GM12878 (cell line): ENCODE measurements at regions not wholly inside any gene's neighbourhood (a gene's known extent, or its start where the extent isn't known, plus 50 kb on each side); places are given as distances from the start of the nearest gene placed in this dataset.

Experiments used
- ATAC-seq: fragments of 200-7000 bp; cut with Tn5 transposase; 3 replicates; pipeline ENCODE4 v1.9.1; 2020; ENCODE audit warnings: mild to moderate bottlenecking, moderate library complexity
- BruUV-seq: library from RNA; stranded (reverse); fragments of 400-500 nt; replicated peaks from 2 replicates; lab custom pipeline; 2021; lab: Mats Ljungman, UMichigan
- CTCF ChIA-PET: fragments of 300-600 bp; sonication (Branson Sonifier 250); formaldehyde crosslinking; extraction: SDS; loops from one replicate; lab custom pipeline; 2021; ENCODE audit warnings: inconsistent platforms; lab: Yijun Ruan, JAX
- POLR2A ChIA-PET: fragments of 350-600 bp; formaldehyde crosslinking; extraction: SDS; loops from one replicate; lab custom pipeline; 2021; ENCODE audit warnings: inconsistent platforms; lab: Charles Lee
- RAD21 ChIA-PET: fragments of 300-600 bp; sonication (Branson Sonifier 250); formaldehyde crosslinking; loops from one replicate; lab custom pipeline; 2023; ENCODE audit warnings: antibody characterized with exemption; ENCODE audit not compliant: unreplicated experiment; lab: Charles Lee
- SMC1A ChIA-PET: fragments of 300-600 bp; sonication (Branson Sonifier 250); formaldehyde crosslinking; loops from one replicate; lab custom pipeline; 2023; ENCODE audit not compliant: unreplicated experiment, uncharacterized antibody; lab: Charles Lee
- DNase-seq: peaks from one replicate; pipeline ENCODE4 v3.0.0-alpha.2; 2011; ENCODE audit warnings: low read depth, low spot score
- FAIRE-seq: peaks from 3 replicates; lab custom pipeline; 2011; peaks lifted over from hg19 to GRCh38; lab: Jason Lieb, UNC
- H2AFZ ChIP-seq: 2 replicates; pipeline ENCODE4 v1.6.0; 2011; ENCODE audit warnings: low read depth, low read length, control low read depth; ENCODE audit not compliant: control insufficient read depth
- H3K27ac ChIP-seq: 2 replicates; pipeline ENCODE4 v1.5.1; 2011; ENCODE audit warnings: control low read depth; ENCODE audit not compliant: control insufficient read depth, insufficient read depth
- H3K27me3 ChIP-seq, 2 experiments: replicated peaks in 1 of 2; 2 replicates each; pipeline versions ENCODE4 v1.6.0 to v1.6.1; 2011; ENCODE audit warnings: low read length in 1 of 2; ENCODE audit not compliant: control insufficient read depth in 2 of 2, insufficient read depth in 2 of 2
- H3K36me3 ChIP-seq, 2 experiments: 2 replicates each; pipeline ENCODE4 v1.5.1; 2011; ENCODE audit warnings: low read length in 1 of 2; ENCODE audit not compliant: control insufficient read depth in 2 of 2, insufficient read depth in 2 of 2
- H3K4me1 ChIP-seq: 2 replicates; pipeline ENCODE4 v1.6.1; 2011; ENCODE audit warnings: mild to moderate bottlenecking, low read length, moderate library complexity, mixed read lengths; ENCODE audit not compliant: control insufficient read depth, insufficient read depth
- H3K4me2 ChIP-seq: 2 replicates; pipeline ENCODE4 v1.6.0; 2011; ENCODE audit warnings: control low read depth; ENCODE audit not compliant: control insufficient read depth, insufficient read depth
- H3K4me3 ChIP-seq: fragments of 200-600 bp; sonication (generic); 2 replicates; pipeline ENCODE4 v1.5.1; 2016
- H3K79me2 ChIP-seq: 2 replicates; pipeline ENCODE4 v1.6.0; 2011; ENCODE audit warnings: low read length; ENCODE audit not compliant: control insufficient read depth, insufficient read depth
- H3K9ac ChIP-seq: 2 replicates; pipeline ENCODE4 v1.8.0; 2011; ENCODE audit warnings: low read length, control low read depth, mixed read lengths; ENCODE audit not compliant: control insufficient read depth, insufficient read depth
- H3K9me3 ChIP-seq: replicated peaks from 3 replicates; pipeline ENCODE4 v1.5.1; 2011; ENCODE audit warnings: mild to moderate bottlenecking, low read length; ENCODE audit not compliant: control insufficient read depth, insufficient read depth
- H4K20me1 ChIP-seq: 2 replicates; pipeline ENCODE4 v1.6.0; 2011; ENCODE audit not compliant: control insufficient read depth, insufficient read depth
- GABPA ChIP-seq: IDR thresholded peaks from 2 replicates; pipeline ENCODE4 v1.6.1; 2014; ENCODE audit warnings: antibody characterized with exemption, low read depth, mild to moderate bottlenecking, inconsistent platforms
- PAX5 ChIP-seq: IDR thresholded peaks from 2 replicates; pipeline ENCODE4 v1.6.1; 2011; ENCODE audit warnings: low read depth, low read length, borderline replicate concordance
- SMAD5 ChIP-seq: IDR thresholded peaks from 2 replicates; pipeline ENCODE4 v1.6.1; 2016; ENCODE audit warnings: antibody characterized with exemption, low read depth
- WGBS: methylation state at CpG from one replicate; pipeline ENCODE4 v1.1.6; 2016; ENCODE audit warnings: low lambda C conversion rate; ENCODE audit not compliant: insufficient replicate concordance, insufficient coverage; ENCODE audit errors: missing lambda C conversion rate; 5-methylcytosine and 5-hydroxymethylcytosine counted together
- in situ Hi-C: fragments of 300-500 bp; cut with MboI; formaldehyde crosslinking; loops from 9 replicates; pipeline ENCODE4 v1.14.3; 2018; ENCODE audit warnings: mixed read lengths
- intact Hi-C: fragments of 100-400 bp; cut with micrococcal nuclease; formaldehyde crosslinking; loops from one replicate; pipeline ENCODE4 v1.14.2; 2022; ENCODE audit not compliant: unreplicated experiment
- TF ChIP-seq, protein P1 (sequence below): fragments of 450-650 bp; conservative IDR thresholded peaks from 2 replicates; pipeline ENCODE4 v1.6.1; 2017; ENCODE audit warnings: mild to moderate bottlenecking, moderate library complexity

DNA sequence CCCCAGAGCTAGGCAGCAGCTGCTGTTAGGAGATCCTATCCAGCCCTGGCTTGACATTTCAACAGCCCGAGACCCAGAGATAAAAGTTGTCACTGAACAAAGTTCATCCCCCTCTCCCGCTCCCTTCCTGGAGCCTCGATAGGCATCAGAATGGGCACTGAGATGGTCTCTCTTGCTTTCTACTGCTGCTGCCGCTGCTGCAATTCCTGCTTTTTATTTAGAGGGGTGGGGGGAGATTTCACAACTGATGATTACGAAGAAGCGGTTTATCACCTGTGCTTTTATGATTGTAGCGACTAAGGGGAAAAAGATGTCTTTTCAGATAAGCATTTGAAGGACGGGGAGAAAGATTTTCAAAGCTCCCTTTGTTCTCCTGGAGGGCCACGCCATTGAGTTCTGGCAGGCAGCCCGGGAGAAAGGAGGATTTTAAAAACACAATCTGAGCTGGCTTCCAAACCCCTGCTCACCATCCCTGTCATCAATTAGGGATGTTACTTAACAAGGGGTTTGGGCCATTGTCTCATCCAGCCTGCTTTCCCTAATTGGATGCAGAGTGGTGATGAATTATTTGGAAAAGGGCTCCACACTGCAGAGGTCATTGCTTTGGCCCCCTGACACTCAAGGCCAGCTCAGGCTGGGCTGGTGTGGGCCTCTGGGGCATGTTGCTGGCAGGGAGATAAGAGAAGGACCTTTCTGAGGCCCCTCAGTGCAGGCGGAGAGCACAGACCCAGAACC lies 344.7 kb downstream of the BUD13 start:
- peaks cover 0 to 2% of the 10 kb centered on the region in 2 experiments; a peak in 2 of 4 replicates for H3K27me3 ChIP-seq
- H3K27ac ChIP-seq, result no peak overlapping the region
- CTCF ChIA-PET, result no interaction called here
- POLR2A ChIA-PET, result no interaction called here
- TF ChIP-seq PAX5 (no peak), SMAD5 (no peak), GABPA (no peak)
- TF ChIP-seq, protein P1, sequence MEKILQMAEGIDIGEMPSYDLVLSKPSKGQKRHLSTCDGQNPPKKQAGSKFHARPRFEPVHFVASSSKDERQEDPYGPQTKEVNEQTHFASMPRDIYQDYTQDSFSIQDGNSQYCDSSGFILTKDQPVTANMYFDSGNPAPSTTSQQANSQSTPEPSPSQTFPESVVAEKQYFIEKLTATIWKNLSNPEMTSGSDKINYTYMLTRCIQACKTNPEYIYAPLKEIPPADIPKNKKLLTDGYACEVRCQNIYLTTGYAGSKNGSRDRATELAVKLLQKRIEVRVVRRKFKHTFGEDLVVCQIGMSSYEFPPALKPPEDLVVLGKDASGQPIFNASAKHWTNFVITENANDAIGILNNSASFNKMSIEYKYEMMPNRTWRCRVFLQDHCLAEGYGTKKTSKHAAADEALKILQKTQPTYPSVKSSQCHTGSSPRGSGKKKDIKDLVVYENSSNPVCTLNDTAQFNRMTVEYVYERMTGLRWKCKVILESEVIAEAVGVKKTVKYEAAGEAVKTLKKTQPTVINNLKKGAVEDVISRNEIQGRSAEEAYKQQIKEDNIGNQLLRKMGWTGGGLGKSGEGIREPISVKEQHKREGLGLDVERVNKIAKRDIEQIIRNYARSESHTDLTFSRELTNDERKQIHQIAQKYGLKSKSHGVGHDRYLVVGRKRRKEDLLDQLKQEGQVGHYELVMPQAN, result no peak
- intact Hi-C loops (no loop called here), in situ Hi-C loops (no loop called here)
- no peak overlapping the region for H2AFZ ChIP-seq
- H3K79me2 ChIP-seq, result no peaks in the 10 kb centered on the region
- H3K9me3 ChIP-seq, result no peaks in the 10 kb centered on the region
- SMC1A ChIA-PET, result no interaction called here
- no peaks in the 10 kb centered on the region for H3K36me3 ChIP-seq
- FAIRE-seq (no peak), ATAC-seq (no peak), DNase-seq (no peak)
- no peaks in the 10 kb centered on the region for H3K4me1 ChIP-seq
- RAD21 ChIA-PET, result no interaction called here
- H4K20me1 ChIP-seq, result no peaks in the 10 kb centered on the region; the same call in 1 of the 2 replicates
- H3K4me3 ChIP-seq, result no peak overlapping the region
- 13% methylated on average over 11 of the region's 11 CpGs for WGBS
- no peak overlapping the region for H3K9ac ChIP-seq
- no peak overlapping the region for H3K4me2 ChIP-seq
- no TSS peak for BruUV-seq
